ENCODE measurements at regions not wholly inside any gene's neighbourhood (a gene's known extent, or its start where the extent isn't known, plus 50 kb on each side); places are given as distances from the start of the nearest gene placed in this dataset.

GRCh38 chr5:74966141-74967026 is 86.0 kb downstream of the GCNT4 start:
- peaks cover 5% of the 10 kb centered on the region for H3K4me1 Mint-ChIP-seq
- H3K27me3 Mint-ChIP-seq (ENCODE audit: low read depth, poor library complexity) = peaks cover 7% of the 10 kb centered on the region
- no peak overlapping the region for H3K27ac Mint-ChIP-seq
- H3K9me3 Mint-ChIP-seq = no peaks in the 10 kb centered on the region
- no peak for DNase-seq
- no peak for TF ChIP-seq CTCF (IDR thresholded peaks at IDR 0.05)
- no peaks in the 10 kb centered on the region for H3K36me3 Mint-ChIP-seq (ENCODE audit: low read depth)
- H3K4me3 Mint-ChIP-seq = no peak overlapping the region

GRCh38 chr5:74963407-74963806 is 89.0 kb downstream of the GCNT4 start:
- Mint-ChIP-seq H3K4me3 (no peak overlapping the region), H3K27me3 (ENCODE audit: low read depth, poor library complexity) (peaks cover 6% of the 10 kb centered on the region), H3K4me1 (peaks cover 5% of the 10 kb centered on the region), H3K36me3 (ENCODE audit: low read depth) (no peaks in the 10 kb centered on the region), H3K9me3 (no peaks in the 10 kb centered on the region), H3K27ac (no peak overlapping the region)
- TF ChIP-seq CTCF (IDR thresholded peaks at IDR 0.05) = no peak
- no peak for DNase-seq

- Mint-ChIP-seq H3K27me3 (ENCODE audit: low read depth, poor library complexity) (peaks cover 14% of the 10 kb centered on the region), H3K9me3 (peaks cover 15% of the 10 kb centered on the region), H3K4me3 (no peak overlapping the region), H3K36me3 (ENCODE audit: low read depth) (no peaks in the 10 kb centered on the region), H3K4me1 (no peaks in the 10 kb centered on the region), H3K27ac (no peak overlapping the region)
- no peak for TF ChIP-seq CTCF (IDR thresholded peaks at IDR 0.05)
- no peak for DNase-seq
These were observed 91.7 kb upstream of the FAM169A start for GRCh38 chr5:74957906-74958305.

- no peak overlapping the region for H3K27ac Mint-ChIP-seq
- no peak for DNase-seq
These were observed 91.0 kb upstream of the FAM169A start for GRCh38 chr5:74957029-74957784.

GRCh38 chr5:74956278-74956677 is 90.1 kb upstream of the FAM169A start:
- no peaks in the 10 kb centered on the region for H3K4me1 Mint-ChIP-seq
- no peak overlapping the region for H3K4me3 Mint-ChIP-seq
- peaks cover 15% of the 10 kb centered on the region for H3K9me3 Mint-ChIP-seq
- no peak for DNase-seq
- H3K36me3 Mint-ChIP-seq (ENCODE audit: low read depth) = no peaks in the 10 kb centered on the region
- peaks cover 14% of the 10 kb centered on the region for H3K27me3 Mint-ChIP-seq (ENCODE audit: low read depth, poor library complexity)
- no peak for TF ChIP-seq CTCF (IDR thresholded peaks at IDR 0.05)
- H3K27ac Mint-ChIP-seq = no peak overlapping the region

More at GRCh38 chr5:74957029-74957784, 91.0 kb upstream of the FAM169A start:
- H3K4me3 Mint-ChIP-seq = no peak overlapping the region
- no peak for TF ChIP-seq CTCF (IDR thresholded peaks at IDR 0.05)
- no peaks in the 10 kb centered on the region for H3K36me3 Mint-ChIP-seq (ENCODE audit: low read depth)
- H3K27me3 Mint-ChIP-seq (ENCODE audit: low read depth, poor library complexity) = peaks cover 14% of the 10 kb centered on the region
- peaks cover 15% of the 10 kb centered on the region for H3K9me3 Mint-ChIP-seq
- no peaks in the 10 kb centered on the region for H3K4me1 Mint-ChIP-seq
